Neural progenitor cell (in vitro differentiated cells): ENCODE measurements at regions not wholly inside any gene's neighbourhood (a gene's known extent, or its start where the extent isn't known, plus 50 kb on each side); places are given as distances from the start of the nearest gene placed in this dataset.

ENCODE experiments used
- CTCF ChIP-seq: fragments of 200-600 bp; sonication (generic); IDR thresholded peaks from 2 replicates; pipeline ENCODE4 v1.5.1; 2017; ENCODE audit warnings: antibody characterized with exemption, mild to moderate bottlenecking
- EZH2 ChIP-seq: fragments of 200-600 bp; sonication (generic); IDR thresholded peaks from 2 replicates; pipeline ENCODE4 v1.6.1; 2017; ENCODE audit warnings: antibody characterized with exemption, mild to moderate bottlenecking, moderate library complexity
- EZH2phosphoT487 ChIP-seq: fragments of 200-600 bp; sonication (generic); IDR thresholded peaks from 2 replicates; pipeline ENCODE4 v1.6.1; 2017; ENCODE audit warnings: antibody characterized with exemption

DNA sequence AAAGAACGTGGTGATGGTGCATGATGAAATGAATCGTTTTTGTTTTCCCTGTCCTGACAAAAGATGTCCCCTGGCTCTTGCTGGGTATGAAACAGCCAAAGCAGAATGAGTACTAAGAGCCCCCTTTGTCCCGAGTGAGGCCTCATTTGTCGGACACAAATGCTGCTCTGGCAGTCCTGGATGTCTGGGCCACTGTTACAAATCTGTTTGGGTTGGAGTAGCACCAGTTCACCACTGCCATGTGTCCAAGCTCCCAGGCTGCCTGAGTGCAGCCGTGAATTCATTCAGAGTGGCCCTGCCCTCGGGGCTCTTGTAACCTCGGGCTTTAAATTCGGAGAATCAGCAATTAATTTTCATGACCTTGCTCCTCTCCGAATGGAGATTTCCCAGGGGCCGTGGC lies 182.4 kb downstream of the NUFIP1 start:
- TF ChIP-seq CTCF = no peak
- TF ChIP-seq EZH2phosphoT487 = no peak
- no peak for TF ChIP-seq EZH2
